ENCODE measurements at regions not wholly inside any gene's neighbourhood (a gene's known extent, or its start where the extent isn't known, plus 50 kb on each side); places are given as distances from the start of the nearest gene placed in this dataset.

DNA sequence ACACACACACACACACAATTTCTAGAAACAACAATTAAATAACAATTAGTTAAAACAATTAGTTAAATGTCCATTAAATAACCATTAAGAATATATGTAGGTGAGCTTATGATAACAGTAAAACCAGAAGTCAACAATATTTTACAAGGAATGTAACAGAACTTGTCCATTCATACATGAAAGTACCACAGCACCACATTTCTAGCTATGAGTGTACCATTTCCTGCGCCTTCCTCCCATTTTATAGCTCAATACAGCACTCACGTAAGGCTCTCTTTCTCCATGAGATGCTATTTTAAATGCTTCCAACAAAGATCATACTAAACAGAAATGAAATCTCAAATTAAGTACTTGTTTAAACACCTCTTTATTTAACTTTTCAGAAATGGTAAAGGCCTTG lies 367.3 kb upstream of the ZWINT start:
- TF ChIP-seq, protein P1, sequence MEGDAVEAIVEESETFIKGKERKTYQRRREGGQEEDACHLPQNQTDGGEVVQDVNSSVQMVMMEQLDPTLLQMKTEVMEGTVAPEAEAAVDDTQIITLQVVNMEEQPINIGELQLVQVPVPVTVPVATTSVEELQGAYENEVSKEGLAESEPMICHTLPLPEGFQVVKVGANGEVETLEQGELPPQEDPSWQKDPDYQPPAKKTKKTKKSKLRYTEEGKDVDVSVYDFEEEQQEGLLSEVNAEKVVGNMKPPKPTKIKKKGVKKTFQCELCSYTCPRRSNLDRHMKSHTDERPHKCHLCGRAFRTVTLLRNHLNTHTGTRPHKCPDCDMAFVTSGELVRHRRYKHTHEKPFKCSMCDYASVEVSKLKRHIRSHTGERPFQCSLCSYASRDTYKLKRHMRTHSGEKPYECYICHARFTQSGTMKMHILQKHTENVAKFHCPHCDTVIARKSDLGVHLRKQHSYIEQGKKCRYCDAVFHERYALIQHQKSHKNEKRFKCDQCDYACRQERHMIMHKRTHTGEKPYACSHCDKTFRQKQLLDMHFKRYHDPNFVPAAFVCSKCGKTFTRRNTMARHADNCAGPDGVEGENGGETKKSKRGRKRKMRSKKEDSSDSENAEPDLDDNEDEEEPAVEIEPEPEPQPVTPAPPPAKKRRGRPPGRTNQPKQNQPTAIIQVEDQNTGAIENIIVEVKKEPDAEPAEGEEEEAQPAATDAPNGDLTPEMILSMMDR (IDR thresholded peaks at IDR 0.05; ENCODE audit: low read depth, low read length): no peak

DNA sequence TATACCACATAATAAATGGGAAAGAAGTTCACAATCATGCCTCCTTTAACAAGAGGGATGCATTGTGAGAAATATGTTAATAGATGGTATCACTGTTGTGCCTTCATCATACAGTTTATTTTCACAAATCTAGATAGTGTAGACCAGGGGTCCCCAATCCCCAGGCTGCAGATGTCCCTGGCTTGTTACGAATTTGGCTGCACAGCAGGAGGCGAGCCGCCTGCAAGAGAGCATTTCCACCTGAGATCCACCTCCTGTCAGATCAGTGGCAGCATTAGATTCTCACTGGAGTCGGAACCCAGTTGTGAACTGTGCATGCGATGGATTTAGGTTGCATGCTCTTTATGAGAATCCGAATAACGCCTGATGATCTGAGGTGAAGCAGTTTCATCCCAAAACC lies 361.9 kb upstream of the ZWINT start:
- no peaks in the 10 kb centered on the region for H3K27me3 ChIP-seq (ENCODE audit: control insufficient read depth, insufficient read depth, low read length)
- peaks cover 9% of the 10 kb centered on the region for H3K9me3 ChIP-seq (ENCODE audit: control insufficient read depth, insufficient read depth, low read length)
- H3K4me3 ChIP-seq (ENCODE audit: low read depth, low read length): no peak overlapping the region
- no peak for DNase-seq (ENCODE audit: low read depth, low spot score)
- CTCF ChIA-PET: no interaction called here
- TF ChIP-seq, protein P1 (IDR thresholded peaks at IDR 0.05; ENCODE audit: low read depth, low read length): no peak
- H3K27ac ChIP-seq (ENCODE audit: low read depth, low read length): no peak overlapping the region
- POLR2A ChIA-PET: no interaction called here

More for the DNA sequence above, 367.3 kb upstream of the ZWINT start:
- POLR2A ChIA-PET: no interaction called here
- Histone ChIP-seq H3K27ac (ENCODE audit: low read depth, low read length) (no peak overlapping the region), H3K9me3 (ENCODE audit: control insufficient read depth, insufficient read depth, low read length) (peaks cover 9% of the 10 kb centered on the region), H3K27me3 (ENCODE audit: control insufficient read depth, insufficient read depth, low read length) (no peaks in the 10 kb centered on the region), H3K4me3 (ENCODE audit: low read depth, low read length) (no peak overlapping the region)
- DNase-seq (ENCODE audit: low read depth, low spot score): no peak
- CTCF ChIA-PET: no interaction called here

DNA sequence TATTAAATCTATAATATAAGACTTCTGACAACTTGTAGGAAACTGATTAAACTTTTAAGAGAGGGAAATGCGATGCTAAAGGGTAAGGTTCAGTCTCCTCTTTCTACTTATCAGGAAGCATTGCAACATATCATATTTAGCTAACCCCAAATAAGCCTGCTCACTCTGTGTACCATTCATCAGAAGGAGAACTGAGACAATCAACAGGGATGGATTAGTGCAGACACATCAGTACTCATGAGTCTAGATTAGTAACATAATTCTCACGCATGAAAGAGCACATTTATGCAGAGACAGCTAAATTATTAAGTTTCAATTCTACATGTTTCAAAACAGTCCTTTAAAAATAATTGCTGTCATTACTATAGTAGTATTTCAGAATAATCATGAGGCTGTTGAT lies 354.2 kb upstream of the ZWINT start:
- Histone ChIP-seq H3K27me3 (ENCODE audit: control insufficient read depth, insufficient read depth, low read length) (no peaks in the 10 kb centered on the region), H3K9me3 (ENCODE audit: control insufficient read depth, insufficient read depth, low read length) (no peaks in the 10 kb centered on the region), H3K4me3 (ENCODE audit: low read depth, low read length) (no peak overlapping the region), H3K27ac (ENCODE audit: low read depth, low read length) (no peak overlapping the region)
- CTCF ChIA-PET: no interaction called here
- TF ChIP-seq, protein P1 (IDR thresholded peaks at IDR 0.05; ENCODE audit: low read depth, low read length): no peak
- DNase-seq (ENCODE audit: low read depth, low spot score): no peak
- POLR2A ChIA-PET: no interaction called here

DNA sequence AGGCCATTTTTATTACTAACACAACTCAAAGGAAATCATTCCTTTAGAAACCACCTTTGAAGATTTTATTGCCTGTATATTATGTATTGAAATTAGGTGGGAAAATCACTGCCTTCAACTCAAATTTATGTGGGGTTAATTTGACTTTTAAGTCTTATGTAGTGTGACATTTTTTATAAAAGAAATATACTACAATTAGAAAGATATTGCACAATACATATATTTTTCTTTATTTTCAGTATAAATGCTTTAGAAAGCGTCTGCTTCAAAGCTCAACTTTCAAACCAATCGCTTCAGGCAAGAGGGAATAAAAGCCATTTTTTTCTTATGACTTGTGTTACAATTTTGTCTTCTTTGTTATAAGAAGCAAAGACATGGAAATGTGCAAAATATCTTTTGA lies 337.4 kb upstream of the ZWINT start:
- ChIA-PET POLR2A (no interaction called here), CTCF (no interaction called here)
- TF ChIP-seq, protein P1 (IDR thresholded peaks at IDR 0.05; ENCODE audit: low read depth, low read length): no peak
- H3K27ac ChIP-seq (ENCODE audit: low read depth, low read length): no peak overlapping the region
- peaks cover 4% of the 10 kb centered on the region; the same call in 1 of the 2 replicates for H3K9me3 ChIP-seq (ENCODE audit: control insufficient read depth, insufficient read depth, low read length)
- no peaks in the 10 kb centered on the region for H3K27me3 ChIP-seq (ENCODE audit: control insufficient read depth, insufficient read depth, low read length)
- H3K4me3 ChIP-seq (ENCODE audit: low read depth, low read length): no peak overlapping the region
- DNase-seq (ENCODE audit: low read depth, low spot score): no peak

DNA sequence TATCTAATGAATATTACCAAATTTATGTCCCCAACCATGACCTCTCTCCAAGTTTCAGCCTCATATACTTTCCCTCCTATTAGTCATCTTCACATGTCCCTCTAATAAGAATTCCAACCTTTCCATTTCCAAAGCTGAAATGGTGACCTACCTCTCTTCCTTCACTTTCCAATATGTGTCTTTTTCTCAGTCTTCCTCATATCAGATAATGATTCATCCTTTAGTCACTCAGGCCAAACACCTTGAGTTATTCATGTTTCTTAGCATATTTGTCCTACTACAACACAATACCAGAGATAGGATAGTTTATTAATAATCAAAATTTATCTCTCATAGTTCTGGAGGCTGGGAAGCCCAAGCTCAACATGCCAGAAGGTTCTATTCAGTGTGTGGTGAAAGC lies 318.5 kb upstream of the ZWINT start:
- no peak overlapping the region for H3K27ac ChIP-seq (ENCODE audit: low read depth, low read length)
- no peaks in the 10 kb centered on the region for H3K27me3 ChIP-seq (ENCODE audit: control insufficient read depth, insufficient read depth, low read length)
- ChIA-PET POLR2A (no interaction called here), CTCF (no interaction called here)
- peaks cover 6% of the 10 kb centered on the region; the same call in 1 of the 2 replicates for H3K9me3 ChIP-seq (ENCODE audit: control insufficient read depth, insufficient read depth, low read length)
- TF ChIP-seq, protein P1 (IDR thresholded peaks at IDR 0.05; ENCODE audit: low read depth, low read length): no peak
- DNase-seq (ENCODE audit: low read depth, low spot score): no peak
- H3K4me3 ChIP-seq (ENCODE audit: low read depth, low read length): no peak overlapping the region

Data from AG04450 (cell line).